HCT116 (cell line): ENCODE measurements at regions not wholly inside any gene's neighbourhood (a gene's known extent, or its start where the extent isn't known, plus 50 kb on each side); places are given as distances from the start of the nearest gene placed in this dataset.

Experiments
- ATAC-seq: fragments of 200-7000 bp; cut with Tn5 transposase; 2 replicates; pipeline ENCODE4 v1.9.1; 2020; ENCODE audit warnings: mild to moderate bottlenecking, moderate library complexity
- BruUV-seq: library from RNA; stranded (reverse); fragments of 400-500 nt; replicated peaks from 2 replicates; lab custom pipeline; 2021; lab: Mats Ljungman, UMichigan
- CTCF ChIA-PET: fragments of 300-600 bp; sonication (Branson Sonifier 250); formaldehyde crosslinking; loops from one replicate; lab custom pipeline; 2021; ENCODE audit warnings: antibody characterized with exemption; lab: Charles Lee
- POLR2A ChIA-PET: fragments of 300-600, 350-600 bp; sonication (Branson Sonifier 250); formaldehyde crosslinking; loops from one replicate; lab custom pipeline; 2021; ENCODE audit warnings: antibody characterized with exemption; lab: Charles Lee
- RAD21 ChIA-PET, 2 experiments: fragments of 300-600 bp; sonication (Branson Sonifier 250); formaldehyde crosslinking; loops; one replicate each; lab custom pipeline; 2023; ENCODE audit warnings: low total read pairs in 2 of 2; ENCODE audit not compliant: uncharacterized antibody in 2 of 2, unreplicated experiment in 2 of 2, low non-redundant PET in 1 of 2; lab: Charles Lee
- DNase-seq: peaks from one replicate; pipeline ENCODE4 v3.0.0-alpha.2; 2010; ENCODE audit warnings: low read depth, low spot score
- H2AFZ ChIP-seq: fragments of 200-600 bp; shearing (Covaris generic), sonication (generic); 2 replicates; pipeline ENCODE4 v1.6.1; 2017; ENCODE audit warnings: low read depth, mixed run types, mixed read lengths, antibody characterized with exemption, low read length; ENCODE audit not compliant: poor library complexity, severe bottlenecking
- H3K27ac ChIP-seq: 2 replicates; pipeline ENCODE4 v1.5.1; 2012; ENCODE audit warnings: low read depth, low read length
- H3K27me3 ChIP-seq: fragments of 200-600 bp; sonication (generic); 2 replicates; pipeline ENCODE4 v1.6.1; 2016; ENCODE audit warnings: mixed run types, low read length, mixed read lengths; ENCODE audit not compliant: insufficient read depth
- H3K36me3 ChIP-seq, 2 experiments: fragments of 200-500 bp in 1 of 2; fragments of 200-600 bp in 1 of 2; sonication (Bioruptor generic) in 1 of 2; sonication (generic) in 1 of 2; 2 replicates each; pipeline versions ENCODE4 v1.5.1 to v1.6.1; 2014 to 2016; ENCODE audit warnings: low read length in 2 of 2, inconsistent platforms in 1 of 2, mixed read lengths in 1 of 2, mixed run types in 1 of 2; ENCODE audit not compliant: insufficient read depth in 2 of 2, control insufficient read depth in 1 of 2
- H3K4me1 ChIP-seq, 2 experiments: fragments of 200-600 bp in 1 of 2; sonication (generic) in 1 of 2; 2 replicates each; pipeline versions ENCODE4 v1.5.1 to v1.6.1; 2012 to 2017; ENCODE audit warnings: low read length in 2 of 2, inconsistent platforms in 1 of 2, mild to moderate bottlenecking in 1 of 2, mixed read lengths in 1 of 2, mixed run types in 1 of 2, moderate library complexity in 1 of 2; ENCODE audit not compliant: insufficient read depth in 2 of 2, control insufficient read depth in 1 of 2
- H3K4me2 ChIP-seq: fragments of 200-600 bp; sonication (generic); 2 replicates; pipeline ENCODE4 v1.6.1; 2017; ENCODE audit warnings: mixed run types, low read length, mixed read lengths
- H3K4me3 ChIP-seq, 2 experiments: fragments of 200-600 bp in 1 of 2; sonication (generic) in 1 of 2; replicated peaks in 1 of 2; 2 replicates each; pipeline ENCODE4 v1.5.1; 2011 to 2016; ENCODE audit warnings: low read length in 2 of 2, control low read depth in 1 of 2, low read depth in 1 of 2, mild to moderate bottlenecking in 1 of 2, mixed read lengths in 1 of 2, mixed run types in 1 of 2
- H3K79me2 ChIP-seq: fragments of 200-600 bp; sonication (generic); 2 replicates; pipeline ENCODE4 v1.6.1; 2017; ENCODE audit warnings: mild to moderate bottlenecking, mixed run types, low read length, moderate library complexity, mixed read lengths; ENCODE audit not compliant: insufficient read depth
- H3K9ac ChIP-seq: fragments of 200-600 bp; sonication (generic); 2 replicates; pipeline ENCODE4 v1.6.1; 2016; ENCODE audit warnings: low read length, mixed read lengths
- H3K9me2 ChIP-seq: fragments of 200-600 bp; sonication (generic), shearing (Covaris generic); 2 replicates; pipeline ENCODE4 v1.6.1; 2017; ENCODE audit warnings: mixed run types, mild to moderate bottlenecking, moderate library complexity; ENCODE audit not compliant: insufficient read depth
- H3K9me3 ChIP-seq, 2 experiments: fragments of 200-500 bp in 1 of 2; fragments of 200-600 bp in 1 of 2; sonication (Bioruptor generic) in 1 of 2; sonication (generic) in 1 of 2; 2 replicates each; pipeline ENCODE4 v1.6.1; 2014 to 2017; ENCODE audit warnings: low read length in 2 of 2, mixed read lengths in 2 of 2, inconsistent platforms in 1 of 2, low read depth in 1 of 2, mild to moderate bottlenecking in 1 of 2, mixed run types in 1 of 2, moderate library complexity in 1 of 2; ENCODE audit not compliant: control insufficient read depth in 1 of 2, insufficient read depth in 1 of 2
- H4K20me1 ChIP-seq: fragments of 200-600 bp; sonication (generic), shearing (Covaris generic); 2 replicates; pipeline ENCODE4 v1.6.1; 2017; ENCODE audit warnings: mixed run types, mild to moderate bottlenecking, moderate library complexity; ENCODE audit not compliant: insufficient read depth
- CBX3 ChIP-seq: IDR thresholded peaks from 2 replicates; pipeline ENCODE4 v1.6.1; 2012; ENCODE audit warnings: low read depth
- EGR1 ChIP-seq: IDR thresholded peaks from 2 replicates; pipeline ENCODE4 v1.6.1; 2012; ENCODE audit warnings: low read depth
- ELF1 ChIP-seq: IDR thresholded peaks from 2 replicates; pipeline ENCODE4 v1.6.1; 2012; ENCODE audit warnings: low read depth, borderline replicate concordance
- EZH2phosphoT487 ChIP-seq: fragments of 200-600 bp; IDR thresholded peaks from 2 replicates; pipeline ENCODE4 v1.6.1; 2018; ENCODE audit warnings: antibody characterized with exemption, borderline replicate concordance
- JUND ChIP-seq: IDR thresholded peaks from 2 replicates; pipeline ENCODE4 v1.6.1; 2012
- POLR2A ChIP-seq: IDR thresholded peaks from 2 replicates; pipeline ENCODE4 v1.7.0; 2011; ENCODE audit warnings: borderline replicate concordance; ENCODE audit not compliant: insufficient read depth, insufficient read length; ENCODE audit errors: extremely low read depth
- SIN3A ChIP-seq: IDR thresholded peaks from 2 replicates; pipeline ENCODE4 v1.6.1; 2012; ENCODE audit warnings: low read depth
- SP1 ChIP-seq: IDR thresholded peaks from 2 replicates; pipeline ENCODE4 v1.6.1; 2012; ENCODE audit warnings: low read depth
- SRF ChIP-seq: IDR thresholded peaks from 2 replicates; pipeline ENCODE4 v1.6.1; 2012; ENCODE audit warnings: low read depth
- TCF7L2 ChIP-seq: IDR thresholded peaks from 2 replicates; pipeline ENCODE4 v1.7.0; 2011; ENCODE audit warnings: borderline replicate concordance, inconsistent platforms; ENCODE audit not compliant: insufficient read depth, insufficient read length; ENCODE audit errors: extremely low read depth
- YY1 ChIP-seq: IDR thresholded peaks from 2 replicates; pipeline ENCODE4 v1.6.1; 2011; ENCODE audit warnings: low read length, low read depth, moderate library complexity, mild to moderate bottlenecking; ENCODE audit not compliant: insufficient replicate concordance; ENCODE audit errors: extremely low read depth
- ZFX ChIP-seq: fragments of 450-650 bp; IDR thresholded peaks from 2 replicates; pipeline ENCODE4 v1.6.1; 2017
- intact Hi-C: fragments of 100-400 bp; cut with micrococcal nuclease; formaldehyde crosslinking; loops from 2 replicates; pipeline ENCODE4 v1.10.0; 2022
- TF ChIP-seq, protein P1 (sequence below): IDR thresholded peaks from 2 replicates; pipeline ENCODE4 v1.6.1; 2011; ENCODE audit warnings: mild to moderate bottlenecking, low read length, moderate library complexity; ENCODE audit not compliant: insufficient replicate concordance; ENCODE audit errors: extremely low read depth
- TF ChIP-seq, protein P2 (sequence below), 3 experiments: fragments of 200-600 bp in 1 of 3; sonication (generic) in 1 of 3; IDR thresholded peaks in 2 of 3; conservative IDR thresholded peaks in 1 of 3; 2 replicates each; pipeline ENCODE4 v1.5.1; 2012 to 2017; ENCODE audit warnings: low read depth in 2 of 3, low read length in 2 of 3, antibody characterized with exemption in 1 of 3, borderline replicate concordance in 1 of 3, control low read depth in 1 of 3, mild to moderate bottlenecking in 1 of 3, mixed read lengths in 1 of 3, mixed run types in 1 of 3, moderate library complexity in 1 of 3; ENCODE audit not compliant: insufficient read depth in 1 of 3

DNA sequence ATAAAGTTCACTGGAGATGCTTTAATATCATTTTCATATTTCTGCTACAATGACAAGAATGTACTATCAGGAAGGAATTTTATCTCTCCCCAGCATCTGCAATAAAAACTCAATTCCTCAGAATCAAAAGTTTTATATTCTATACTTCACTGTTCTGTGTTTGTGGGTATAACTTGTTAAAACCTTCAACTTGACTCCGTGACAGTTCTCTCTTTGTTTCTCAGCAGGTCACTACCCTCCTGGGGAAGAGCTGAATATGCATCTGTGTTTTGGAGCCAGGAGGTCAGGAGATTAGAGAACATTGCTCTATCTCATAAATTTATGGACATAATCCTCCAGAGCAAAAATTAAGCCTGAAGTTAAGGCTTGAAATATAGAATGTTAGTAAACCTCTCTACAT is 411.4 kb downstream of the TRIB2 start:
- TF ChIP-seq SIN3A (no peak), EGR1 (no peak), ELF1 (no peak), POLR2A (no peak), ZFX (no peak), TCF7L2 (no peak), SRF (no peak), JUND (no peak), YY1 (no peak), EZH2phosphoT487 (no peak), SP1 (no peak), CBX3 (no peak)
- TF ChIP-seq, protein P1, sequence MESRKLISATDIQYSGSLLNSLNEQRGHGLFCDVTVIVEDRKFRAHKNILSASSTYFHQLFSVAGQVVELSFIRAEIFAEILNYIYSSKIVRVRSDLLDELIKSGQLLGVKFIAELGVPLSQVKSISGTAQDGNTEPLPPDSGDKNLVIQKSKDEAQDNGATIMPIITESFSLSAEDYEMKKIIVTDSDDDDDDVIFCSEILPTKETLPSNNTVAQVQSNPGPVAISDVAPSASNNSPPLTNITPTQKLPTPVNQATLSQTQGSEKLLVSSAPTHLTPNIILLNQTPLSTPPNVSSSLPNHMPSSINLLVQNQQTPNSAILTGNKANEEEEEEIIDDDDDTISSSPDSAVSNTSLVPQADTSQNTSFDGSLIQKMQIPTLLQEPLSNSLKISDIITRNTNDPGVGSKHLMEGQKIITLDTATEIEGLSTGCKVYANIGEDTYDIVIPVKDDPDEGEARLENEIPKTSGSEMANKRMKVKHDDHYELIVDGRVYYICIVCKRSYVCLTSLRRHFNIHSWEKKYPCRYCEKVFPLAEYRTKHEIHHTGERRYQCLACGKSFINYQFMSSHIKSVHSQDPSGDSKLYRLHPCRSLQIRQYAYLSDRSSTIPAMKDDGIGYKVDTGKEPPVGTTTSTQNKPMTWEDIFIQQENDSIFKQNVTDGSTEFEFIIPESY, result no peak
- TF ChIP-seq, protein P2, sequence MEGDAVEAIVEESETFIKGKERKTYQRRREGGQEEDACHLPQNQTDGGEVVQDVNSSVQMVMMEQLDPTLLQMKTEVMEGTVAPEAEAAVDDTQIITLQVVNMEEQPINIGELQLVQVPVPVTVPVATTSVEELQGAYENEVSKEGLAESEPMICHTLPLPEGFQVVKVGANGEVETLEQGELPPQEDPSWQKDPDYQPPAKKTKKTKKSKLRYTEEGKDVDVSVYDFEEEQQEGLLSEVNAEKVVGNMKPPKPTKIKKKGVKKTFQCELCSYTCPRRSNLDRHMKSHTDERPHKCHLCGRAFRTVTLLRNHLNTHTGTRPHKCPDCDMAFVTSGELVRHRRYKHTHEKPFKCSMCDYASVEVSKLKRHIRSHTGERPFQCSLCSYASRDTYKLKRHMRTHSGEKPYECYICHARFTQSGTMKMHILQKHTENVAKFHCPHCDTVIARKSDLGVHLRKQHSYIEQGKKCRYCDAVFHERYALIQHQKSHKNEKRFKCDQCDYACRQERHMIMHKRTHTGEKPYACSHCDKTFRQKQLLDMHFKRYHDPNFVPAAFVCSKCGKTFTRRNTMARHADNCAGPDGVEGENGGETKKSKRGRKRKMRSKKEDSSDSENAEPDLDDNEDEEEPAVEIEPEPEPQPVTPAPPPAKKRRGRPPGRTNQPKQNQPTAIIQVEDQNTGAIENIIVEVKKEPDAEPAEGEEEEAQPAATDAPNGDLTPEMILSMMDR (IDR thresholded peaks at IDR 0.05 in 2 of 3, conservative IDR thresholded peaks at IDR 0.05 in 1 of 3; ENCODE audit: borderline replicate concordance in 1 of 3, insufficient read depth in 1 of 3, low read depth in 2 of 3, low read length in 2 of 3), result no peak
- Histone ChIP-seq H3K4me3 (no peak overlapping the region), H3K9me3 (no peaks in the 10 kb centered on the region; a peak in 3 of 4 replicates), H3K27ac (no peak overlapping the region), H3K27me3 (no peaks in the 10 kb centered on the region), H2AFZ (no peak overlapping the region), H3K9me2 (no peaks in the 10 kb centered on the region), H4K20me1 (no peaks in the 10 kb centered on the region), H3K4me2 (no peak overlapping the region), H3K36me3 (no peaks in the 10 kb centered on the region), H3K4me1 (no peaks in the 10 kb centered on the region), H3K9ac (no peak overlapping the region), H3K79me2 (no peaks in the 10 kb centered on the region)
- POLR2A ChIA-PET, result no interaction called here
- intact Hi-C loops, result no loop called here
- ATAC-seq (no peak), DNase-seq (no peak)
- RAD21 ChIA-PET, result no interaction called here
- CTCF ChIA-PET, result no interaction called here
- no TSS peak for BruUV-seq
